GM10266 (cell line): ENCODE measurements at regions not wholly inside any gene's neighbourhood (a gene's known extent, or its start where the extent isn't known, plus 50 kb on each side); places are given as distances from the start of the nearest gene placed in this dataset.
"Not testable (repeated sequence)": the region's sequence is repeated elsewhere in the genome, so short reads cannot be mapped to it uniquely, and the experiment has no call there.

Experiments
- DNase-seq: peaks from one replicate; pipeline ENCODE4 v3.0.0; 2012; ENCODE audit errors: extremely low spot score
- CTCF ChIP-seq: IDR thresholded peaks from 2 replicates; pipeline ENCODE4 v1.5.1; 2012; ENCODE audit warnings: mild to moderate bottlenecking, low read depth; ENCODE audit not compliant: control insufficient read depth, insufficient read depth; ENCODE audit errors: missing control alignments

GRCh38 chr2:18267501-18267900, 293.0 kb downstream of the RDH14 start:
- TF ChIP-seq CTCF = no peak
- no peak for DNase-seq

GRCh38 chr2:18266699-18267098, 293.8 kb downstream of the RDH14 start:
- not testable (repeated sequence) for DNase-seq

GRCh38 chr2:18265614-18266586, 294.6 kb downstream of the RDH14 start:
- no peak for DNase-seq
- no peak for TF ChIP-seq CTCF

- no peak for DNase-seq
- no peak for TF ChIP-seq CTCF
These were observed 297.9 kb downstream of the RDH14 start for GRCh38 chr2:18262601-18263000.

GRCh38 chr2:18253686-18254197, 306.7 kb downstream of the RDH14 start:
- no peak for DNase-seq
- no peak for TF ChIP-seq CTCF

GRCh38 chr2:18251486-18251885, 309.0 kb downstream of the RDH14 start:
- TF ChIP-seq CTCF = no peak
- DNase-seq = no peak

GRCh38 chr2:18247282-18248110, 313.0 kb downstream of the RDH14 start:
- no peak for TF ChIP-seq CTCF
- DNase-seq = no peak
